Left renal pelvis (tissue), 4 donors: ENCODE measurements at regions not wholly inside any gene's neighbourhood (a gene's known extent, or its start where the extent isn't known, plus 50 kb on each side); places are given as distances from the start of the nearest gene placed in this dataset.
A peak's percentile ranks its signal among the peaks of the same experiment; 100 is the strongest.

Source experiments
- DNase-seq, 4 donors: peaks; one replicate each; pipeline ENCODE4 v3.0.0-alpha.2; 2013; ENCODE audit warnings: low read depth in 4 of 4, low spot score in 3 of 4

DNA sequence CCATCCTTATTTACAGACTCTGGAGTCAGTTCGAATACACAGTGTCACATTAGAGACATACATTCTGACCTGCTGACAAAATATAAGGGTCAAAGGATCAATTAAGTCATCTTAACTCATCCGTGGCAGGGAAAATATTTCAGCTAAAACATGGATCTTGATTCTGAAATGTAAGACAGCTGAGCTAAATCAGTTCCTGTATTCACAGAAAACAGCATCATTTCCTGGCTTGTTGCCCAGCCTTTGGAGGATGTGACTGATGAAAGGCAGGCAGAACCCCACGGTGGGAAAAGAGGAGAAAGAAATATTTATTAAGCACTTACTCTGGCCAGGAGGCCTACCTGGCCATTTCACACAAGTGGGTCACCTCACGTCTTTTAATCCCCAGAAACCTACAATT is 101.9 kb downstream of the GAS2L3 start:
- DNase-seq, result peak in 3 of 4 donors; percentile 20 to 33 (median 22)

DNA sequence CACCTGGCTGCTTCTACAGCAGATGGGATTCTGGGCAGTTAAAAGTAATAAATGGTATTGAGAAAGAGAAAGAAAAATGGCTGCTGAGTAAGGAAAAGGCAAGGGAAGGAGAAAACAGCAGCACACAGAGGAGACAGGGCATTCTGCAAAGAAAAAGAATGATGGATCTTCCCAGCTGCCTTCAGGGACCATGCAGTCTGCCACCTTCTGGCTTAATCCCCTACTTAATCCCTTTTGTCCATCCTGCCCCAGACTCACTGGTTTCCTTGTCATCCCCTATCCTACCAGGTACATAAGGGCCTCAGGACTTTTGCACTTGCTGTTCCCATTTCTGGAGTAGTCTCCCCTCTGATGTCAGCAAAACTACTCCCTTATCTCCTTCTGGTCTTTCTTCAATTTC is 107.6 kb downstream of the GAS2L3 start:
- no peak for DNase-seq

DNA sequence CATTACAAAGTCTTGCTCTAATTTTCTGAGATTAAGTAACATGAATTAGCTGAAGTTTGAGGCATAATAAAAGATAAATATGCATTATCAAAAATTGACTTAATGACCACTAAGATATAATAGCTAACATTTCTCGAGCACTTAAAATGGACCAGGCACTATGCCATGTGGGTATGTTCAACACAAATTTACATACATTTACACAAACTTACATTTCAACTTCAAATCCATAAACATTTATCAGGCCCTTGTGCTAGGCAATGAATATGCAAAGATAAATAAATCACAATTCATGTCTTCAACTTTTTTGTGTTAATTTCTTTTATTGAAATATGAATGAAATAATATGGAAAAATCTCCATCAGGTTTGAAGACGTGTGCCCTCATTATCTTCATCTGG is 108.7 kb downstream of the GAS2L3 start:
- DNase-seq, result no peak

DNA sequence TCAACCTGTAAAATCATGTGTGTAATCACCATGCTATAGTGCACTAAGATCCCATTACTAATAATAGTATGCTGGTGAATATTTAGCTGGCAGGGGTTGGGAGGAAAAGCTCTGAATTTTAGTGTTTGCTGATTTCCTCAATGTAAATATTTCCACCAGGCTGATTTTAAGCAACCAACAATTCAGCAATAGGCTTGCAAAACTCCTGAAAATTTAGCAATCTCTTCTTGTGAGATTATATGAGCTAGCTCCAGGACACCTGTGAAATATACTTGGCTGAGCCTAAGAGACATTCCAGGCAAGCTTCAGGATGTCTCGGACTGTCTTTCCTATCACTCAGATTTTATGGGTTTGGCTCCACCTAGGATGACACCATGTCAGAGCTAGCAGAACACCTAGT is 106.9 kb upstream of the ANO4 start:
- no peak for DNase-seq

- no peak for DNase-seq
These were observed 106.1 kb upstream of the ANO4 start for GRCh38 chr12:100688451-100688864.

DNA sequence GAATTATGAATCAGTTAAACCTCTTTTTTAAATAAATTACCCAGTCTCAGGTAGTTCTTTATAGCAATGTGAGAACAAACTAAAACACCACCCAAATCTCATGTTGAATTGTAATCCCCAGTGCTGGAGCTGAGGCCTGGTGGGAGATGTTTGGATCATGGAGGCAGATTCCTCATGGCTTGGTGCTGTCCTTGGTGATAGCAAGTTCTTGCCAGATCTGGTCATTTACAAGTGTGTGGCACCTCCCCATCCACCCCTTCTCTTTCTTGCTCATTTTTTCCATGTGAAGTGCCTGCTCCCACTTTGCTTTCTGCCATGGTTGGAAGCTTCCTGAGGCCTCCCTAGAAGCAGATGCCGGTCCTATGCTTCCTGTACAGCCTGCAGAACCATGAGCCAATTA is 102.1 kb upstream of the ANO4 start:
- no peak for DNase-seq

GRCh38 chr12:100698518-100698917 is 96.1 kb upstream of the ANO4 start:
- DNase-seq, result no peak

DNA sequence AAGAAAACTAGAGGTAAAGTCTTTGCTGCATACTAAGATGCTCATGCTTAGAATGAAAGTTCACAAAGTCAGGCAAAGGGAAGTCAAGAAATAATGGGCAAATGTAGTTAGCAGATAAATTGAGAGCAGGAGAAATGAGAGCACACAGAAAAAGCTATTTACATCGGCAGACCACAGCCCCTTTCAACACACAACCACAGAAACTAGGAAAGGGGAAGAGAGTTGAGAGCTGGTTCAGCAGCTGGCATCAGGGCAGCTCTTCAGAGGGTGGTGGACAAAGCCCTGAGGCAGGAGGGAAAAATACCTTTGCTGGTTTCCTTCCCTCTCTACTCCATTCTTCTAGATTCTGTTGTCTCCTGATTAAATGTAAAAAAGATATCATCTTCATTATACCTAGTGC is 95.4 kb upstream of the ANO4 start:
- DNase-seq, result no peak

DNA sequence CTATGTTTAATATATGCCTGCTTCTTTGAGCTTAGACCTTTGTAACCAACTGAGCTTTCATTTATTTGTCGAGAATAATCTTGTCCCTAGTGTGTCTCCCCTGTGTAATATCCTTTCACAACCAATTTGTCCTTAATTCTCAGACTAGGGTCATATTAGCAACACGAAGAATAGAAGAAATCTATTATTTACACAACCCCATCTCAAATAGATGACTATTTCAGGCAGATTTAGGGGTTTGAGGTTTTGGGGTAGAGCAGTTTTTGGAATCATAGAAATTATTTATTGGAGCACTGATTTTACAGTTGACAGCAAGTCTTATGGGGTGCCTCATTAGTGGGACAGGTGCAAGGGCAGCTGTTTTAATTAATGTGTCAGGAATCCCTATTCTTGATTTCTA is 91.2 kb upstream of the ANO4 start:
- no peak for DNase-seq

DNA sequence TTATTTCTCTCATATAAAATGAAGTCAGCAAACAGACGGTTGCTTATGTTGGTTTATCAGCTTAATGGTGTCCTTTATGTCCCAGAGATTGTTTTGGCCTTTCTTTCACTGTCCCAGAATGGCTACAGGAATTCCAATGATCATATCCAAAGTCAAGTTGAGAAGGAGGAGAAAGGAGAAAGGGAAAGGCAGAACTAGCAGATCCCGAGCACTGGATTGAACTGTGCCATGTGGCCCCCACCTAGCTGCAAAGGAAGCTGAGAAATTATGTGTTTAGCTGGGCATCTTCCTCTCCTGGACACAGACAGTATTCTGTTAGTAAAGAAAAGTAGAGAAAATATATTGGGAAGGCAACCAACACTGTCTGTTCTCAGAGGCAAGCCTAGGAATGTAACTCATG is 90.7 kb upstream of the ANO4 start:
- no peak for DNase-seq

- DNase-seq, result no peak
These were observed 88.5 kb upstream of the ANO4 start for GRCh38 chr12:100706033-100706432.

GRCh38 chr12:100708591-100708990 is 86.0 kb upstream of the ANO4 start:
- no peak for DNase-seq

DNA sequence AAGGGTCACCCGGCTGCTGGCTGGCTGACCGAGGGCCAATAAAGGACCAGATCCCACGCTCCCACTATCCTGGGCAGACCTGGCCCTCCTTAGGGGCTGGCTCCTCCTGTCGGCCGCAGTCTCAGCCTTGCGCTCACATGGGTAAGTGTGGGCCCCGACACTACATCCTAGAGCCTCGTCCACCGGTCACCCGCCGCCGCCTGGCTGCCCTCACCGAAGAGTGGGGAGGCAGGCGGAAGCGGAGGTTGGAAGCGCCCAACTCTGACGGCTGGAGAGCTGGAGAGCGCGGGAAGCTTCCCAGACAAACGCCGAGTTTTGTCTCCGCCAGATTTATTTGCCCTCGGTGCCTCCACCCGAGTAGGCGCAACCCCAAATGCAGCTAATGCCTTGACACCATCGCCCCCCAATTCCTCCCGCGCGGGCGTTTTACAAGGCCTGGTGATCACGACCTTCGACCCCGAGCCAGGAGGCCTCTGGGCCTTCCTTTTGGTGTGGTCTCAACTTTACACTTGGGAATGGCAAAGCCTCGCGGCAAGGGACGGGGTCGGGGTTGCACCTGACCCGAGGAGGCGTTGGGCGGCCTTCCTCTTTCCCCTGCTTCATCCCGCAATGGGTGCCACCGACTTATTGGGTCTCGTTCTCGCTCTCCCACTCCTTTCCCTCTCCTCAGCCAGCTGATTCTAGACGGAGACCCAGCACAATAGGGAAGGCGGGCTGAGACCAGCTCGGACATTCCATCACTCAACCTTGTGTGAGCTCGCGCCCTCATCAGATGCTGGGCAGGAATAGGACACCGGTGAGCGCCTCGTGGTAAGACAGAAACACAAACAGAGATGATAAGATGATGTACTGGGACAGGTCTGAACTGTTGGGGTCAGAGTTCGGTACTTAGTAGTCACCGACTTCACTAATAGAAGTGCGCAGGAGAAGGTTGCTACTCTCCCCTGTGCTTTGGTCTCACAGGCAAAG is 78.3 kb upstream of the ANO4 start:
- no peak for DNase-seq

DNA sequence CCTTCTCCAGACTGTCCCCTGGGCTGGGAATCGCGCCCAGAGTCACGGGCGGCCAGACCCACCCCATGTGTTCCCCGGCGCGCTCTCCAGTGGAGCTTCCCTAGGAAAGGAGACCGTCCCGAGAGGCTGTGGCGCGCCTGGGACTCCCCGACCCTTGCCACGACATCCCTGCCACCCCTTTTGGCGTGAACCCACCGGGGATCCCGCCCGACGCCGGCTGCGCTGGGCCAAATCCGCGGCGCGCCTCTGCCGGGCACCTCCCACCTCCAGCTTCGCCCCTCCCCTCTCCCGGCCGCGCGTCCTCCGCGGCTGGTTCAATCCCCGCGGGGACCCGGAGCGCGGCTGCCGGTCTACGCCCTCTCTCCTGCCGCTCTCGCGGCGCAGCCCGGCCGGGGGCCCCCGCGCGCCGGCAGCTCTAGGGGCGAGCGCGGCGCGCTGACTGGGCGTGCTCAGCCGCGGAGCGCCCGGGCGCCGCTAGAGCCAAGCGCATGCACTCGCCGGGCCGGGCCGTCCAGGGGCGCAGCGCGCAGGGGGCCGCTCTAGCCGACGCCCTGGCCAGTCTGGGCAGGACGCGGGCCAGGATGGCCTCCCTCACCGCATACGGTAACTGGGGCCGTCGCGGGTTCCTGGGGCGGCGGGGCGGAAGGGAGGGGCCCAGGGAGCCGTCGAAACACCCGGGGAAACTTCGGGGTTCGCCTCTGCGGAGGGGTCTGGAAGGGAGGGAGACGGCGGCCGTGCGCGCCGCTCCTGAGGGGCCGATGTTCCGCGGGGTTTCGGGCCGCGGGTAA is 77.4 kb upstream of the ANO4 start:
- no peak for DNase-seq

- DNase-seq, result no peak
These were observed 76.9 kb upstream of the ANO4 start for GRCh38 chr12:100717733-100718067.

- DNase-seq, result no peak
These were observed 76.4 kb upstream of the ANO4 start for GRCh38 chr12:100718187-100718586.

- no peak for DNase-seq
These were observed 74.4 kb upstream of the ANO4 start for GRCh38 chr12:100720016-100720654.

- DNase-seq, result no peak
These were observed 73.4 kb upstream of the ANO4 start for GRCh38 chr12:100721169-100721568.

DNA sequence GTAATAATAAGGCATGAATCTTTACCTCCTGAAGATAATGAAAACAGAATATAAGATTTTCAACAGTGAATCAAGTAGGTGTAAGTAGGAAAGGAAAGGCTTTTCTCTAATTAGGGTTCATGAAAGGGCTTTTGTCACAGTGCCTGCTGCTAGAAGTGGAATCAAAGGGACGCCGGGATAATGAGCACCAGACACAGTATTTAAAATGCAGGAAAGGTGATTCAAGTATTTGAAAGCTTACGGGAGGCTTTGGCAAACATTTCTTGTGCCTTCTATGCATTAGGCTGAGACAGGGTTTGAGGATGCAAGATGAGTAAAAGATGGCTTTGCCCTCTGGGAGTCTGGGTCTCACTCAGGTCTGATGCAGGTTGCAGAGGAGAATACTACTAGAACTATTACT is 70.5 kb upstream of the ANO4 start:
- no peak for DNase-seq

DNA sequence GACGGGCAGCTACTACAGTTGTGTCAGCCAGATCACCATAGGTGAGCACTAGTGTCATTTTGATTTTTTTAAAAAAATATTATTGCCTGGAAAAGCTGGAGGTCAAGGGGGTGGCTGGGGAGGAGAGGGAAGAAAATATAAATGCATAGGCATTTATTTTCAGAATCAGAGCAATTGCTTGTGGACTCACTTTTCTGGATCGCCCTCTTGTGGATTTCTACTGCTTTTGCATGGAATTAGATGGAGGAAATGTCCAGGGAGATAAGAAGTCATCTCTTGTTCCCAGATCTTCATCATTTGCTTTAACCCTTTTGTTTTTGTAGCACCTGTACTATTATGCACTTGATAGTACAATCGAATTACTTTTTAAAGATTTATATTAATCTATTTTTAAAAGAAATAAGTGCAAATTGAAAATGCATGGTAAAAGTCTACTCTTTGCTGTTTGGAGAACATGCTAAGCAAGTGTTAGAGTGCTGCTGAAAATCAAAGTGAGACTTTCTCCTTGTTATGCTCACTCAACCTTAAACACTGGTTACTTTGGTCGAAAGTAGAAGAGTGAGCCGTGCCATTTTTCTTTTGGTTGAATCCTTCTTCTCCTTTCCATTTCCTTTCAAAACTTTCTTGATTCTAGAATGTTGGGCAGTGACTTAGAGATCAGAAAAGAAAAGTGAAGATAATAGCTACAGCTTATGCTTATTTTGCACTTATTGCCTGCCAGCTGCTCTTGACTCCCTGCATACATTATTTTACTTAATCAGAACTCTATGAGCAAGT is 60.6 kb upstream of the ANO4 start:
- DNase-seq, result no peak

DNA sequence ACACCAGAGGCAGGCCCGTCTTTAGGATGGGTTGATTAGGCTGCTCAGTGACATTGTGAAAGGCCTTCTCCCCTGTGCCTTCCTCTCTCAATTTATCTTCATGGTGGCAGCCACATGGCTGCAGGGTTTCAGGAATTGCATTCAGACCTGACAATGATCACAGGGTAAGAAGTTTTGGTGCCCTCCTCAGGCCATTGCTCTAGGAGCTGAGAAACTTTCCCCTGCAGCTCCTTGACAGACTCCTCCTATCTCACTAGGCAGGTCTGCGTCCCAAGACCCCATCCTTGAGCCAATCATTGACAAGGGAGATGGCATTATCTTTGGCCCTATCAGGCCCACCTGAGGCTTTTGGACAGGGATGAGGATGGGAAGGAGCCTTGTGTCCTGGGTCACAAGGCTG is 57.4 kb upstream of the ANO4 start:
- DNase-seq, result no peak
